Stimulated activated CD8-positive, alpha-beta memory T cell treated with anti-CD3 and anti-CD28 coated beads, Interleukin-7, amount 100 ng/mL, for 24 hours (primary cell): ENCODE measurements at regions not wholly inside any gene's neighbourhood (a gene's known extent, or its start where the extent isn't known, plus 50 kb on each side); places are given as distances from the start of the nearest gene placed in this dataset.

Experiments
- DNase-seq: peaks from one replicate; pipeline ENCODE4 v3.0.0-alpha.2; 2020; ENCODE audit warnings: low read depth

- no peak for DNase-seq
Measured at GRCh38 chr15:92565351-92566125, 90.0 kb downstream of the FAM174B start.

DNA sequence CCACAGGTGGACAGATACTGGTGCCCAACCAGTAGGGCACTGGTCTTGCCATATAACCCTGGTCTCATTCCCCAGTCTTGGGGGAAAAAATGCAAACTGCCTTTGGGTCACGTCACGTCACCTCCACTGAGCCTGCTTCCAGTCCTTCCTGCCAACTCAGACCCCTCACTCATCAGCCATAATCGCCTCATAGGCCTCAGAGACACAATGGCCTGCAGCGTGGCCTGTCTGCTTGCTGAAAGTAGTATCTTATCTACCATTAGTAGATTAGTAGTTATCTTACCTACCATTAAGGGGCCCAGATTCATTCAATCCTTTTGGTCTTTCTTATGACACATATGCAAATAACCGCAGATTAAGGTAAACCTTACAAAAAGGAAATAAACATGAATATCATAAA lies 93.8 kb downstream of the FAM174B start:
- DNase-seq = no peak

DNA sequence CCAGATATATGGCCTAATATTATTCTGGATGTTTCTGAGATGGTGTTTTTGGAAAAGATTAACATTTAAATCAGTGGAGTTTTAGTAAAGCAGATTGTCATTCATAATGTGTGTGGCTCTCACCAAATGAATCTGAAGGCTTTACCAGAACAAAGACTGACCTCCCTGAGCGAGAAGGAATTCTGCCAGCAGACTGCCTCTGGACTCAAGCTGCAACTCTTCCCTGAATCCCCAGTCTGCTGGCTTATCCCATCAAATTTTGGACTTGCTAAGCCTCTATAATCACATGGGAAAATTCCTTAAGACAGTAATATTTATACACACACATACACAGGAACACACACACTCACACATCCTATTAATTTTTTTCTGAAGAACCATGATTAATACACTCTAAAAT lies 102.3 kb downstream of the FAM174B start:
- DNase-seq = no peak

GRCh38 chr15:92545996-92546395 lies 109.6 kb downstream of the FAM174B start:
- DNase-seq = no peak

GRCh38 chr15:92541291-92542200 lies 114.0 kb downstream of the FAM174B start:
- DNase-seq = no peak

GRCh38 chr15:92538115-92538514 lies 117.5 kb downstream of the FAM174B start:
- DNase-seq = no peak

GRCh38 chr15:92533298-92533697 lies 122.3 kb downstream of the FAM174B start:
- no peak for DNase-seq

DNA sequence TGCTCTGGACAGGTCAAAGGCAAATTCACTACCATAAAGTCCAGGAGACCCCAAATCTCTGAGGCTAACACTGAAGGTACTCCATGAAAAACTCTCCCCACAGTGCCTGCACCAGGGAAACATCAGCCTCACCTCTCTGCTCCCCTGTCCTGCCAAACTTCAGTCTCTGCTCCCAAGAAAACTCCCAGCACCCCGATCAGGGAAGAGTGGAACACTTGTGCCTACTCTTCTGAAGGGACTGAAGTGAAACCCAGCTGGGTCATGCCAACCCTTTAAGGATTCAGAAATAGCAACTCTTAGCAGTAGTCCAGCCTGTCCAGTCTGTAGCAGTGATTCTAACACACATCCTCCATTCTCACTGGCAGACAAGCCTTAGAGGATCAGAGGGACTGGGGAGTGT lies 124.2 kb downstream of the FAM174B start:
- no peak for DNase-seq

GRCh38 chr15:92528736-92529135 lies 126.8 kb downstream of the FAM174B start:
- no peak for DNase-seq

GRCh38 chr15:92527197-92527596 lies 128.4 kb downstream of the FAM174B start:
- no peak for DNase-seq

DNA sequence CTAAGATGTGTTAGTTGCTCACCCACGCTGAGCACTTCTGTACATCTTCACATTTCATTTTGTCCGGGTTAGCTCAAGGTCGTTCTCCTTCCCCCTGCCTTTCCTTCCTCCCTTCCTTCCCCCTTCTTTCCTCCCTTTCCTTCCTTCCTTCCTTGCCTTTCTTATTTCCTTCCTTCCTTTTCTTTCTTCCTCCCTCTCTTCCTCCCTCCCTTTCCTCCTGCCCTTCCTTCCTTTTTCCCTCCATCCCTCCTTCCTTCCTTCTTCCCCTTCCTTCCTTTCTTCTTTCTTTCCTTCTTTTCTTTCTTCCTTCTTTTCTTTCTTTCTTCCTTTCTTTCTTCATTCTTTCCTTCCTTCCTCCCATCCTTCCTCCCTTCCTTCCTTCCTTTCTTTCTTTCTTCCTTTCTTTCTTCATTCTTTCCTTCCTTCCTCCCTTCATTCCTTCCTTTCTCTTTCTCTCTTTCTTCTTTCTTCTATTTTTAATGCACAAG lies 129.8 kb downstream of the FAM174B start:
- no peak for DNase-seq

DNA sequence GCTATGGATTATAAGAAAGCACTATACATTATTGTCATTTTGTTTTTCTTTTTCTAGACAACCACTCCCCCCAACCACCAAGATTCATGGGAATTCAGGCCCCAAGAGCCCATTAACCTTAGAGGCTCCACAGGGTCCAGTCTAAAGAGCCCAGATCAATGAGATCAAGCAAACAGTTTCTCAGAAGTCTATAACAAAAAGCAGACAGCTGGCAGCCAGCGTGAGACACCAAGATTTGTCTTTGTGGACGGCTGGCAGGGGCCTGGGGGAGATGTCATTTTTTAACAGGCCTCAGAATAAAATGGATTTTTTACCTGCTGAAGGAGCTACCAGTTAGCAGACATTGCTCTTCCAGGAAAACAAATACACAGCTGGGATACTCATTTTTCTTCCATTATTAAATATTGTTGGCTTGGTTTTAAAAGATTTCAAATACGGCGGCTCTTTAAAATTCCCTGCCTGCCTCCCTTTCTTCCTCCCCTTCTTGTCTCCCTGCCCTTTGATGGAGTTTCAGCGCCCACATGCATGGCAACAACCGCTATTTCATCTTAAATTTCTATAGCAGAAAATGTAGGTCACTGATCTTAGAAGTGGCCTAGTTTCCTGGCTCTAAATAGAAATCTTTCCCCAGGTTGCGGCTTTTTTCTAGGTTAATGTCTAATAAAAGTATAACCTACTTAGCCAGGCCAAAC lies 130.6 kb downstream of the FAM174B start:
- no peak for DNase-seq

DNA sequence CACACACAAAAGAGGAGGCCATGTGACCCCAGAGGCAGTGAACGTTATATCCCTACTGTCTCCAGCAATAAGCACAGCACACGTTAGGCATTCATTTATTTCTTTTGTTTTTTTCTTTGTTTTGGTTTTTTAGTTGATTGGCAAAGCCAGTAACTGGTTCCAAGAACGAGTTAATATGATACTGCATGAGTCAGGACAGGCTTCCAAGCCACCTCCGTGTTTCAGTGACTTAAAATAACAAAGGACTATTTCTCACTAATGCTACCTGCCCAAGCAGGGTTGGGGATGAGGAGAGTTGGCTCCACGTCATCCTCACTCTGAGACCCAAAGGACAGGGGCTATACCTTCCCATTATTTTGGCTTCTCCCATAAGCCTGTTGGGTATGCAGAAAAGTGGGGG lies 130.5 kb downstream of the ST8SIA2 start:
- DNase-seq = no peak

- DNase-seq = no peak
Measured at GRCh38 chr15:92523176-92523575, 129.5 kb downstream of the ST8SIA2 start.

DNA sequence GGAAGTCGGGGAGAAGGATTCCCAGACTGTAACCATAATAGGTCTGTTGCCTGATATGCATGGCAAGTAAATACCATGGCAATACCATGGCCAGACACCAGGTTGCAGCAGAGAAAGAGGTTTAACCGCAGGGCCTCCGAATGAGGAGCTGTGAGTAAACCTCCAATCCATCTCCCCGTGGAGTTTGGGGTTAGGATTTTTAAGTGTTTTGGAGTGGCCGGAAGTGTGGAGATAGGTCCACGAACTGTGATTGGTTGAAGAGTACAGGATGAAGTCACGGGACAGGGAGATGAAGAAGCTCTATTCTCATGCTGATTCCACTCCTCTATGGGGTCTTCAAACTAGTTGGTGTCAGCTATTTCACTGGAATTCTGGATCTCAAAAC lies 127.9 kb downstream of the ST8SIA2 start:
- DNase-seq = peak; percentile 4

- DNase-seq = no peak
Measured at GRCh38 chr15:92520914-92521623, 127.4 kb downstream of the ST8SIA2 start.

DNA sequence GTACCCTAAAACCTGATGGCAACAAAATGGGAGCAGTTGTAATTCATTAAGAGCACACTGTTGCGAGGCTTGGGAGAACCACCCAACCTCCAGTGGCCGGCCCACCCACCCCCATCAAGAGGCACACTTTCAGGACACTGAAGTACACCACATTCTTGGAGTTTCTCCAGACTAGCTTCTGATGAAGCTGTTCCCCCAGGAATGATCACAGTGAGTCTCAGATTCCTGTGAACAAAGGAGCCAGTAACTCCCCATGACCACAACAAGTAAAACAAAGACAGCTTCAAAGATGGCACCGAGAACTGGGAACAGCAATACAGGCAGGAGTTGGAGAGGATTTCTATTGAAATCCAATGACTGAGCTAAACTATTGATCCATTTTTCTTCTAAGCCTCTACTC lies 126.0 kb downstream of the ST8SIA2 start:
- no peak for DNase-seq
